ENCODE measurements at regions not wholly inside any gene's neighbourhood (a gene's known extent, or its start where the extent isn't known, plus 50 kb on each side); places are given as distances from the start of the nearest gene placed in this dataset.

DNA sequence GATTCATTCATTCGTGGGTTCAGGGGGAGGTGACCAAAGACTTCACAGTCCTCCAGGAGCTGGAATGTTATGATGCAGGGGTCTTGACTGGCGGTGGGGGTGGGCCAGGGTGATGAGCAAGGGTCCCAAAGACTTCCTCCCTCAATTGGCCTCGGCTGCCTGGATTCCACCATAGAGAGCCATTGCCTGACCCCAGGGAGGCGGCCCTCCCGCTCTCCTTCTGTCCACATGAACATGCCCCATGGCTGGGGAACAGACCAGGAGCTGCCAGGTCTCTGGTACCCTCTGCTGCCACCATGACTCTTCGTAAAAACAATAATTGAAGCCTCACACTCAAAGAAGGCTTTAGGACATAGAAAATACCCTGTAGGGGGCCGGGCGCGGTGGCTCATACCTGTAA is 102.5 kb upstream of the CASZ1 start:
- intact Hi-C loops (cut with DNase I): no loop called here
- DNase-seq (ENCODE audit: extremely low spot score): no peak
- 83% methylated on average over 6 of the region's 9 CpGs for WGBS
- Histone ChIP-seq H3K9me3 (no peaks in the 10 kb centered on the region), H3K4me3 (no peak overlapping the region), H3K36me3 (no peaks in the 10 kb centered on the region), H3K4me1 (no peaks in the 10 kb centered on the region), H3K27me3 (peaks cover 0 to 70% (median 2%) of the 10 kb centered on the region in 4 donors), H3K27ac (replicated peaks in 1 of 4) (no peak overlapping the region)
- TF ChIP-seq, protein P1, sequence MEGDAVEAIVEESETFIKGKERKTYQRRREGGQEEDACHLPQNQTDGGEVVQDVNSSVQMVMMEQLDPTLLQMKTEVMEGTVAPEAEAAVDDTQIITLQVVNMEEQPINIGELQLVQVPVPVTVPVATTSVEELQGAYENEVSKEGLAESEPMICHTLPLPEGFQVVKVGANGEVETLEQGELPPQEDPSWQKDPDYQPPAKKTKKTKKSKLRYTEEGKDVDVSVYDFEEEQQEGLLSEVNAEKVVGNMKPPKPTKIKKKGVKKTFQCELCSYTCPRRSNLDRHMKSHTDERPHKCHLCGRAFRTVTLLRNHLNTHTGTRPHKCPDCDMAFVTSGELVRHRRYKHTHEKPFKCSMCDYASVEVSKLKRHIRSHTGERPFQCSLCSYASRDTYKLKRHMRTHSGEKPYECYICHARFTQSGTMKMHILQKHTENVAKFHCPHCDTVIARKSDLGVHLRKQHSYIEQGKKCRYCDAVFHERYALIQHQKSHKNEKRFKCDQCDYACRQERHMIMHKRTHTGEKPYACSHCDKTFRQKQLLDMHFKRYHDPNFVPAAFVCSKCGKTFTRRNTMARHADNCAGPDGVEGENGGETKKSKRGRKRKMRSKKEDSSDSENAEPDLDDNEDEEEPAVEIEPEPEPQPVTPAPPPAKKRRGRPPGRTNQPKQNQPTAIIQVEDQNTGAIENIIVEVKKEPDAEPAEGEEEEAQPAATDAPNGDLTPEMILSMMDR (IDR thresholded peaks at IDR 0.05): no peak
- no peak for TF ChIP-seq POLR2A (IDR thresholded peaks at IDR 0.05; ENCODE audit: low read depth)
- no peak for TF ChIP-seq EP300 (IDR thresholded peaks at IDR 0.05)
- TF ChIP-seq POLR2AphosphoS5 (IDR thresholded peaks at IDR 0.05): no peak

DNA sequence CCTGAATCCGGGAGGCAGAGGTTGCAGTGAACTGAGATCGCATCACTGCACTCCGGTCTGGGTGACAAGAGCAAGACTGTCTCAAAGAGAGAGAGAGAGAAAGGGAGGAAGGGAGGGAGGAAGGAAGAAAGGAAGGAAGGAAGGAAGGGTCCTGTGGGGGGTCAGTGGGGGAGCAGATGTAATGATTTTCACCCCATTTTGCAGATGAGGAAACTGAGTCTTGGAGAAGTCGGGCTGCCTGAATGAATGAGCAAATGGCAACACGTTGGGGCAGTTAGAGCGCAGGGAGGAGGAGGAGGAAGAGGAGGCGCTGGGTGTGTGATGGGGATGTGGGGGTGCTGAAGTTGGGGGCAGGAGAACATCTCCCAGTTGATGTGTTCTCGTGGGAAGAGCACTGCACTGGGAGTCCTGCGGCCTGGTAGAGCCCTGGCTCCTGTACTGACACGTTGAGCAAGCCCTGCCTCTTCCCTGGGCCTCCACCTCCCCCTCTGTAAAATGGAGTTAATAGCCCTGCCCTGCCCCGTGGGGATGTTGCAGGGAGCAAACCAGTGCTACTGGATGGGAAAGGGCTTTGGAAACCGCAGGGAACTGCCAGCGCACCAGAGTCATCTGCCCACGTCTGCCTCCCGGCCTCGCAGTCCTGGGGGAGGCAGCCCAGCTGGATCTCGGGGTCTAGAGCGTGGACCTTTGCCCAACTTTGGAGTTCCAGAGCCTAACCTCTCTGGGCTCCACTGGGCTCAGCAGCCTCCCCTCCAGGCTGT is 103.2 kb upstream of the CASZ1 start:
- H3K27me3 ChIP-seq: peaks cover 0 to 71% (median under 1%) of the 10 kb centered on the region in 4 donors

DNA sequence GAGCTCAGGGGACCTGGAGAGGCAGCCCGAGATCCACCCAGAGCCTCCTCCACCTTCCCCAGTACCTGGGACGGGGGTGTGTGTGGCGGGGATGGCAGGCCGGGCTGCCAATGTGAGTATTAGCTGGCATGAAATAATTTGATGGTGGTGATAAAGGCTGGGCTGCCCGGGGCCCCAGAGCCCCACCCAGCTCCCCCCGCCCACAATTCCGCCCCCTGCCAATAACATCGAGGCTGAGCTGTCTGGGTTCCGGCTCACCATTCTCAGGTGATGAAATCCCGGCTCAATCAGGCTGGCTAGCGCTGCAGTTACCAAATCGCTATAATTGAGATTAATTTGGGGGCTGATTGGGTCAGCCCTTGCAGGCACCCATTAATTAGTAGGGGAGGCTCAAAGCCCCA is 103.8 kb upstream of the CASZ1 start:
- no peaks in the 10 kb centered on the region for H3K36me3 ChIP-seq
- H3K9me3 ChIP-seq: no peaks in the 10 kb centered on the region
- H3K4me3 ChIP-seq: no peak overlapping the region
- peaks cover 0 to 76% (median 0%) of the 10 kb centered on the region in 4 donors for H3K27me3 ChIP-seq
- no peak for TF ChIP-seq POLR2AphosphoS5 (IDR thresholded peaks at IDR 0.05)
- TF ChIP-seq, protein P1 (IDR thresholded peaks at IDR 0.05): no peak
- no peak for TF ChIP-seq POLR2A (IDR thresholded peaks at IDR 0.05; ENCODE audit: low read depth)
- no peak for DNase-seq (ENCODE audit: extremely low spot score)
- intact Hi-C loops (cut with DNase I): no loop called here
- no peak overlapping the region for H3K27ac ChIP-seq (replicated peaks in 1 of 4)
- H3K4me1 ChIP-seq: no peaks in the 10 kb centered on the region
- 97% methylated on average over 4 of the region's 12 CpGs for WGBS

More for the DNA sequence above, 103.2 kb upstream of the CASZ1 start:
- H3K4me3 ChIP-seq: no peak overlapping the region
- intact Hi-C loops (cut with DNase I): no loop called here
- H3K4me1 ChIP-seq: no peaks in the 10 kb centered on the region
- 80% methylated on average over 17 of the region's 18 CpGs for WGBS
- TF ChIP-seq EP300 (IDR thresholded peaks at IDR 0.05): no peak
- no peak for TF ChIP-seq POLR2AphosphoS5 (IDR thresholded peaks at IDR 0.05)
- TF ChIP-seq POLR2A (IDR thresholded peaks at IDR 0.05; ENCODE audit: low read depth): no peak
- TF ChIP-seq, protein P1 (IDR thresholded peaks at IDR 0.05): no peak
- H3K27ac ChIP-seq (replicated peaks in 1 of 4): no peak overlapping the region
- no peaks in the 10 kb centered on the region for H3K9me3 ChIP-seq
- H3K36me3 ChIP-seq: no peaks in the 10 kb centered on the region
- no peak for DNase-seq (ENCODE audit: extremely low spot score)

DNA sequence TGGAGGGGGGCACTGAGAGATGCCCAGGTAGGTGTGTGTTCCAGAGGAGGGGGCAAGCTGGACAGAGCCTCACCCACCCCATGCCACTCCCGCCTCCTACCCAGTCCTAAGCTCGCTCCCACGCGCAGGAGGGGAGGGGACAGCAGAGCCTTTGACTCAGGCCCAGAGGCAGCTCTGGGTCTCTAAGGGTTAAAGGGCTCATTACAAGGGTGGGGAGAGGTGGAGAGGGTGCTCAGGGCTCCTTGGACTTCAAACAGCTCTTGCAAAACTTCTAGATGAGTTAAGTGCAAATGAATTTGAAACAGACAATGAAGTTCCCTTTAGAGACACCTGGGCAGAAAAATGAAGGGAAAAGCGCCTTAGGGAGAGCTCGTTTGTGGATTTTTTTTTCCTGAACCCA is 104.2 kb upstream of the CASZ1 start:
- 85% methylated on average over 6 of the region's 6 CpGs for WGBS
- no peak overlapping the region for H3K27ac ChIP-seq (replicated peaks in 1 of 4)
- intact Hi-C loops (cut with DNase I): no loop called here
- DNase-seq (ENCODE audit: extremely low spot score): no peak
- peaks cover 0 to 77% (median 0%) of the 10 kb centered on the region in 4 donors for H3K27me3 ChIP-seq
- H3K9me3 ChIP-seq: no peaks in the 10 kb centered on the region
- TF ChIP-seq EP300 (IDR thresholded peaks at IDR 0.05) (no peak), POLR2A (IDR thresholded peaks at IDR 0.05; ENCODE audit: low read depth) (no peak), POLR2AphosphoS5 (IDR thresholded peaks at IDR 0.05) (no peak)
- TF ChIP-seq, protein P1 (IDR thresholded peaks at IDR 0.05): no peak
- no peak overlapping the region for H3K4me3 ChIP-seq
- H3K36me3 ChIP-seq: no peaks in the 10 kb centered on the region
- H3K4me1 ChIP-seq: no peaks in the 10 kb centered on the region

All from esophagus muscularis mucosa (tissue), 4 donors.